Stomach (tissue), 8 donors: ENCODE measurements at regions not wholly inside any gene's neighbourhood (a gene's known extent, or its start where the extent isn't known, plus 50 kb on each side); places are given as distances from the start of the nearest gene placed in this dataset.

Source experiments
- DNase-seq, 2 donors: peaks; one replicate each; pipeline versions ENCODE4 v3.0.0 to v3.0.0-alpha.2; 2013 to 2019
- H3K27ac ChIP-seq, 5 donors: fragments of 200-600 bp in 4 of 5; sonication (generic) in 4 of 5; one replicate each; pipeline ENCODE4 v1.5.1; 2013 to 2019; ENCODE audit warnings: mild to moderate bottlenecking in 1 of 5, moderate library complexity in 1 of 5
- H3K27me3 ChIP-seq, 3 donors: fragments of 200-600 bp; sonication (generic); one replicate each; pipeline ENCODE4 v1.5.1; 2017 to 2019; ENCODE audit warnings: mixed run types in 1 of 3
- H3K36me3 ChIP-seq, 4 donors: fragments of 200-600 bp; sonication (generic); 1 replicate in 3 of 4; 2 replicates in 1 of 4; pipeline ENCODE4 v1.5.1; 2016 to 2019
- H3K4me1 ChIP-seq, 4 donors: fragments of 200-600 bp; sonication (generic); one replicate each; pipeline ENCODE4 v1.5.1; 2016 to 2019
- H3K4me3 ChIP-seq, 4 donors: fragments of 200-600 bp; sonication (generic) in 3 of 4; one replicate each; pipeline ENCODE4 v1.5.1; 2016 to 2019; ENCODE audit warnings: mild to moderate bottlenecking in 1 of 4
- H3K9me3 ChIP-seq, 4 donors: fragments of 200-600 bp; sonication (generic); one replicate each; pipeline ENCODE4 v1.5.1; 2016 to 2019
- CTCF ChIP-seq, 7 experiments: fragments of 450-650 bp in 4 of 7; fragments of 200-600 bp in 3 of 7; sonication (generic) in 3 of 7; IDR thresholded peaks; one replicate each; pipeline ENCODE4 v1.5.1; 2016 to 2019; ENCODE audit warnings: antibody characterized with exemption in 7 of 7, control low read depth in 2 of 7, mild to moderate bottlenecking in 1 of 7
- EP300 ChIP-seq: sonication (generic); formaldehyde crosslinking; IDR thresholded peaks from one replicate; pipeline ENCODE4 v1.6.1; 2017; ENCODE audit warnings: antibody characterized with exemption
- POLR2A ChIP-seq, 4 donors: fragments of 450-650 bp; IDR thresholded peaks; one replicate each; pipeline ENCODE4 v1.6.1; 2016; ENCODE audit warnings: antibody characterized with exemption in 4 of 4, control low read depth in 2 of 4, mild to moderate bottlenecking in 1 of 4, moderate library complexity in 1 of 4
- POLR2AphosphoS5 ChIP-seq, 3 donors: sonication (generic); formaldehyde crosslinking; IDR thresholded peaks; one replicate each; pipeline ENCODE4 v1.6.1; 2016; ENCODE audit warnings: antibody characterized with exemption in 3 of 3
- WGBS, 5 donors: extraction: QIAGEN DNeasy Blood & Tissue Kit in 3 of 5; methylation state at CpG; one replicate each; pipeline versions ENCODE4 v1.1.5 to v1.1.7; 2013 to 2018; 5-methylcytosine and 5-hydroxymethylcytosine counted together
- intact Hi-C: fragments of 100-400 bp; cut with DNase I; formaldehyde crosslinking; loops from one replicate; pipeline ENCODE4 v1.15.1; 2023; ENCODE audit warnings: low total_unique reads
- donor health status: healthy with polysubstance abuse.
- donor health status: Bipolar disorder and iron deficiency.
- donor health status: healthy.

GRCh38 chr5:100188339-100188738 lies 346.8 kb upstream of the FAM174A start:
- WGBS, 5 donors: 54 to 70% (median 57%) methylated on average over 3 of the region's 3 CpGs
- H3K27ac ChIP-seq: no peak overlapping the region
- no peak overlapping the region for H3K4me3 ChIP-seq
- H3K27me3 ChIP-seq: no peaks in the 10 kb centered on the region
- peaks cover 0 to 2% (median 0%) of the 10 kb centered on the region in 4 donors for H3K9me3 ChIP-seq
- DNase-seq: no peak
- intact Hi-C loops: no loop called here
- H3K4me1 ChIP-seq: no peaks in the 10 kb centered on the region
- TF ChIP-seq POLR2A (IDR thresholded peaks at IDR 0.05) (no peak), EP300 (no peak)
- no peaks in the 10 kb centered on the region for H3K36me3 ChIP-seq

GRCh38 chr5:100186181-100186580 lies 349.0 kb upstream of the FAM174A start:
- Histone ChIP-seq H3K9me3 (no peaks in the 10 kb centered on the region), H3K27me3 (no peaks in the 10 kb centered on the region), H3K27ac (no peak overlapping the region), H3K36me3 (no peaks in the 10 kb centered on the region), H3K4me1 (no peaks in the 10 kb centered on the region), H3K4me3 (no peak overlapping the region)
- DNase-seq: no peak
- TF ChIP-seq CTCF (IDR thresholded peaks at IDR 0.05) (no peak), POLR2AphosphoS5 (IDR thresholded peaks at IDR 0.05) (no peak), EP300 (no peak), POLR2A (IDR thresholded peaks at IDR 0.05) (no peak)
- intact Hi-C loops: no loop called here
- 66 to 77% (median 71%) methylated on average over 2 of the region's 2 CpGs for WGBS, 5 donors

GRCh38 chr5:100182402-100182801 lies 352.8 kb upstream of the FAM174A start:
- no peak for DNase-seq
- WGBS, 5 donors: 79 to 97% (median 95%) methylated on average over 1 of the region's 1 CpG
- intact Hi-C loops: no loop called here

GRCh38 chr5:100175346-100175745 lies 359.8 kb upstream of the FAM174A start:
- no peak for TF ChIP-seq POLR2AphosphoS5 (IDR thresholded peaks at IDR 0.05)
- TF ChIP-seq EP300: no peak
- no peak for TF ChIP-seq CTCF (IDR thresholded peaks at IDR 0.05)
- no peak for TF ChIP-seq POLR2A (IDR thresholded peaks at IDR 0.05)
- intact Hi-C loops: no loop called here
- H3K36me3 ChIP-seq: no peaks in the 10 kb centered on the region
- no peak overlapping the region for H3K4me3 ChIP-seq
- H3K4me1 ChIP-seq: no peaks in the 10 kb centered on the region
- no peaks in the 10 kb centered on the region for H3K27me3 ChIP-seq
- H3K27ac ChIP-seq: no peak overlapping the region
- no peak for DNase-seq
- WGBS, 5 donors: 75 to 91% (median 89%) methylated on average over 1 of the region's 1 CpG
- no peaks in the 10 kb centered on the region for H3K9me3 ChIP-seq

More at GRCh38 chr5:100182402-100182801, 352.8 kb upstream of the FAM174A start:
- TF ChIP-seq POLR2A (IDR thresholded peaks at IDR 0.05) (no peak), CTCF (IDR thresholded peaks at IDR 0.05) (no peak), POLR2AphosphoS5 (IDR thresholded peaks at IDR 0.05) (no peak), EP300 (no peak)
- Histone ChIP-seq H3K4me1 (no peaks in the 10 kb centered on the region), H3K27ac (no peak overlapping the region), H3K27me3 (no peaks in the 10 kb centered on the region), H3K36me3 (no peaks in the 10 kb centered on the region), H3K4me3 (no peak overlapping the region), H3K9me3 (no peaks in the 10 kb centered on the region)

GRCh38 chr5:100165309-100165708 lies 369.9 kb upstream of the FAM174A start:
- H3K36me3 ChIP-seq: no peaks in the 10 kb centered on the region
- no peaks in the 10 kb centered on the region for H3K27me3 ChIP-seq
- TF ChIP-seq POLR2A (IDR thresholded peaks at IDR 0.05) (no peak), EP300 (no peak), POLR2AphosphoS5 (IDR thresholded peaks at IDR 0.05) (no peak), CTCF (IDR thresholded peaks at IDR 0.05) (no peak)
- DNase-seq: no peak
- no peak overlapping the region for H3K4me3 ChIP-seq
- H3K4me1 ChIP-seq: no peaks in the 10 kb centered on the region
- H3K27ac ChIP-seq: no peak overlapping the region
- WGBS, 5 donors: 74 to 84% (median 75%) methylated on average over 1 of the region's 1 CpG
- peaks cover 0 to 7% (median 0%) of the 10 kb centered on the region in 4 donors for H3K9me3 ChIP-seq
- intact Hi-C loops: no loop called here
